ENCODE measurements at regions not wholly inside any gene's neighbourhood (a gene's known extent, or its start where the extent isn't known, plus 50 kb on each side); places are given as distances from the start of the nearest gene placed in this dataset.

DNA sequence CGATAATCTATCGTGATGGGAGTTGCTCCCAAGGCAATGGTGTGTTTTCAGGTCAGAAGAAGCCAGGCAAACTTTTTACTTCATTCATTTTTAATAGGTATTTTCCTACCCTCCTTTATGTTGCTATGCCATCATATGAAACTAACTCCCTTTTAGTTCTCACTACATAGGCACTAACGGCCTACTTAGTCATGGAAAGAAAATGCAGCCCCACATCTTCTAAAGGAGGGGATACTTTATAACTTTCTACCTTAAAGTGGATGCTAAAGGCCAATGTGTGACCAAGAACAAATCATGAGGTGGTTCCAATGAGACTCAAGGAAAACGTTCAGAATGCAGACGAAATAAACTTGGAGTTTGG is 193.8 kb downstream of the FOXA2 start:
- TF ChIP-seq POLR2AphosphoS5 (IDR thresholded peaks at IDR 0.05; ENCODE audit: low read depth, low read length) (no peak), POLR2A (IDR thresholded peaks at IDR 0.05; ENCODE audit: low read depth, low read length) (no peak)
